Prostate gland (tissue), 2 donors: ENCODE measurements at regions not wholly inside any gene's neighbourhood (a gene's known extent, or its start where the extent isn't known, plus 50 kb on each side); places are given as distances from the start of the nearest gene placed in this dataset.

Experiments used
- POLR2A ChIP-seq: fragments of 450-650 bp; IDR thresholded peaks from one replicate; pipeline ENCODE4 v1.6.1; 2016; ENCODE audit warnings: antibody characterized with exemption, mild to moderate bottlenecking
- TF ChIP-seq, protein P1 (sequence below), 4 experiments: fragments of 200-600 bp in 2 of 4; fragments of 450-650 bp in 2 of 4; sonication (generic) in 2 of 4; IDR thresholded peaks; 1 replicate in 3 of 4; 2 replicates in 1 of 4; pipeline ENCODE4 v1.5.1; 2016 to 2019; ENCODE audit warnings: antibody characterized with exemption in 4 of 4, mild to moderate bottlenecking in 2 of 4, moderate library complexity in 2 of 4

DNA sequence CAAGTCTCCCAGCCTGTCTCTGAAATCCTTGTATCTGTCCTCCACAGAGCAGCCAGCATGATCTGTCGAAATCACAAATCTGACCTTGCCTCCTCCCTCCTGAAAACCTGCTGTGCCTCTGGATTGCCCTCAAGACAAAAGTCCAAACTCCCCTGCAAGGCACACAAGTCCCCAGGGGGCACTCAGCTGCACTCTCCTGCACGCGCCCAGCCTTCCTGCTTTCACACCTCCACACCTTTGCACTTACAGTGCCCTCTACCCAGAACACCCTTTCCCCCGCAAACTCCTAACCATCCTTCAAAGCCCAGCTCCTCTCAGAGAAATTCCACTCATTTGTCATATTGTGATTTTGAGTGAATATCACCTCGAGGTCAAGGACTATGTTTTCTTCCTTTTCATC, 83.4 kb upstream of the TOP1 start:
- TF ChIP-seq, protein P1, sequence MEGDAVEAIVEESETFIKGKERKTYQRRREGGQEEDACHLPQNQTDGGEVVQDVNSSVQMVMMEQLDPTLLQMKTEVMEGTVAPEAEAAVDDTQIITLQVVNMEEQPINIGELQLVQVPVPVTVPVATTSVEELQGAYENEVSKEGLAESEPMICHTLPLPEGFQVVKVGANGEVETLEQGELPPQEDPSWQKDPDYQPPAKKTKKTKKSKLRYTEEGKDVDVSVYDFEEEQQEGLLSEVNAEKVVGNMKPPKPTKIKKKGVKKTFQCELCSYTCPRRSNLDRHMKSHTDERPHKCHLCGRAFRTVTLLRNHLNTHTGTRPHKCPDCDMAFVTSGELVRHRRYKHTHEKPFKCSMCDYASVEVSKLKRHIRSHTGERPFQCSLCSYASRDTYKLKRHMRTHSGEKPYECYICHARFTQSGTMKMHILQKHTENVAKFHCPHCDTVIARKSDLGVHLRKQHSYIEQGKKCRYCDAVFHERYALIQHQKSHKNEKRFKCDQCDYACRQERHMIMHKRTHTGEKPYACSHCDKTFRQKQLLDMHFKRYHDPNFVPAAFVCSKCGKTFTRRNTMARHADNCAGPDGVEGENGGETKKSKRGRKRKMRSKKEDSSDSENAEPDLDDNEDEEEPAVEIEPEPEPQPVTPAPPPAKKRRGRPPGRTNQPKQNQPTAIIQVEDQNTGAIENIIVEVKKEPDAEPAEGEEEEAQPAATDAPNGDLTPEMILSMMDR (IDR thresholded peaks at IDR 0.05) = no peak
- TF ChIP-seq POLR2A = no peak
